Caco-2 (cell line): ENCODE measurements at regions not wholly inside any gene's neighbourhood (a gene's known extent, or its start where the extent isn't known, plus 50 kb on each side); places are given as distances from the start of the nearest gene placed in this dataset.

Experiments used
- BruUV-seq: library from RNA; stranded (reverse); fragments of 400-500 nt; replicated peaks from 2 replicates; lab custom pipeline; 2021; lab: Mats Ljungman, UMichigan
- CTCF ChIA-PET: fragments of 300-600 bp; sonication (Branson Sonifier 250); formaldehyde crosslinking; loops from one replicate; lab custom pipeline; 2022; ENCODE audit warnings: antibody characterized with exemption; lab: Charles Lee
- POLR2A ChIA-PET: fragments of 300-600 bp; sonication (Branson Sonifier 250); formaldehyde crosslinking; loops from one replicate; lab custom pipeline; 2022; ENCODE audit warnings: antibody characterized with exemption; lab: Charles Lee
- DNase-seq, 2 experiments: peaks; one replicate each; pipeline versions ENCODE4 v3.0.0 to v3.0.0-alpha.2; 2020 to 2022
- H3K27me3 ChIP-seq: replicated peaks from 2 replicates; pipeline ENCODE4 v1.6.0; 2011; ENCODE audit warnings: low read length; ENCODE audit not compliant: control insufficient read depth, insufficient read depth
- H3K36me3 ChIP-seq: 2 replicates; pipeline ENCODE4 v1.5.1; 2011; ENCODE audit warnings: low read length; ENCODE audit not compliant: control insufficient read depth, insufficient read depth
- H3K4me1 ChIP-seq: fragments of 250-450 bp; sonication (Bioruptor Pico); 2 replicates; pipeline ENCODE4 v1.5.1; 2020; ENCODE audit warnings: mild to moderate bottlenecking
- H3K4me3 ChIP-seq: 2 replicates; pipeline ENCODE4 v1.5.1; 2011; ENCODE audit warnings: low read depth, mild to moderate bottlenecking, control low read depth, low read length
- H3K9me3 ChIP-seq: fragments of 250-450 bp; sonication (Bioruptor Pico); 2 replicates; pipeline ENCODE4 v1.5.1; 2020; ENCODE audit warnings: mild to moderate bottlenecking, moderate library complexity
- H3K27ac Mint-ChIP-seq: one replicate; pipeline ENCODE4 v1.8.0; 2022; ENCODE audit warnings: mixed read lengths; ENCODE audit not compliant: unreplicated experiment
- H3K27me3 Mint-ChIP-seq: one replicate; pipeline ENCODE4 v1.8.0; 2022; ENCODE audit warnings: mixed read lengths; ENCODE audit not compliant: insufficient read depth, unreplicated experiment
- H3K36me3 Mint-ChIP-seq: one replicate; pipeline ENCODE4 v1.8.0; 2022; ENCODE audit warnings: mild to moderate bottlenecking, mixed read lengths; ENCODE audit not compliant: insufficient read depth, unreplicated experiment
- H3K4me1 Mint-ChIP-seq: one replicate; pipeline ENCODE4 v1.8.0; 2022; ENCODE audit warnings: low read depth, mixed read lengths; ENCODE audit not compliant: unreplicated experiment
- H3K4me3 Mint-ChIP-seq: one replicate; pipeline ENCODE4 v1.8.0; 2022; ENCODE audit warnings: mild to moderate bottlenecking, moderate library complexity, mixed read lengths; ENCODE audit not compliant: unreplicated experiment
- H3K9me3 Mint-ChIP-seq: one replicate; pipeline ENCODE4 v1.8.0; 2022; ENCODE audit warnings: mixed read lengths; ENCODE audit not compliant: unreplicated experiment
- CTCF ChIP-seq, 2 experiments: fragments of 200-600 bp in 1 of 2; IDR thresholded peaks; 1 replicate in 1 of 2; 2 replicates in 1 of 2; pipeline versions ENCODE4 v1.5.1 to v1.8.0; 2011 to 2022; ENCODE audit warnings: antibody characterized with exemption in 1 of 2, control low read depth in 1 of 2, inconsistent platforms in 1 of 2, low read depth in 1 of 2, low read length in 1 of 2, mild to moderate bottlenecking in 1 of 2, moderate library complexity in 1 of 2; ENCODE audit not compliant: insufficient read depth in 1 of 2, severe bottlenecking in 1 of 2, unreplicated experiment in 1 of 2
- intact Hi-C: fragments of 100-400 bp; cut with micrococcal nuclease; formaldehyde crosslinking; loops from one replicate; pipeline ENCODE4 v1.10.0; 2022; ENCODE audit not compliant: unreplicated experiment

GRCh38 chr4:136301749-136302495, 1230.4 kb downstream of the PCDH18 start:
- no peak overlapping the region for H3K27ac Mint-ChIP-seq

GRCh38 chr4:136283977-136284376, 1248.3 kb downstream of the PCDH18 start:
- Mint-ChIP-seq H3K27ac (no peak overlapping the region), H3K9me3 (no peaks in the 10 kb centered on the region), H3K27me3 (no peaks in the 10 kb centered on the region), H3K36me3 (no peaks in the 10 kb centered on the region), H3K4me1 (no peaks in the 10 kb centered on the region), H3K4me3 (no peak overlapping the region)
- no peaks in the 10 kb centered on the region for H3K27me3 ChIP-seq
- DNase-seq: no peak
- H3K9me3 ChIP-seq: no peaks in the 10 kb centered on the region
- H3K4me1 ChIP-seq: no peaks in the 10 kb centered on the region
- BruUV-seq: no TSS peak
- no peak overlapping the region for H3K4me3 ChIP-seq
- no peak for TF ChIP-seq CTCF (IDR thresholded peaks at IDR 0.05; ENCODE audit: insufficient read depth in 1 of 2, low read depth in 1 of 2, low read length in 1 of 2, severe bottlenecking in 1 of 2, unreplicated experiment in 1 of 2)
- ChIA-PET POLR2A (no interaction called here), CTCF (no interaction called here)
- no peaks in the 10 kb centered on the region for H3K36me3 ChIP-seq
- intact Hi-C loops: no loop called here

More at GRCh38 chr4:136301749-136302495, 1230.4 kb downstream of the PCDH18 start:
- Histone ChIP-seq H3K9me3 (no peaks in the 10 kb centered on the region), H3K27me3 (no peaks in the 10 kb centered on the region), H3K36me3 (no peaks in the 10 kb centered on the region), H3K4me3 (no peak overlapping the region), H3K4me1 (0 out of 2 replicates have a peak, but pooled peaks cover 5% of the 10 kb centered on the region)
- ChIA-PET CTCF (no interaction called here), POLR2A (interaction anchor here (0.6 kb wide), 1 partner anchor 107 kb away, joined by 3 read pairs; no protein-coding TSS in a partner anchor)
- TF ChIP-seq CTCF (IDR thresholded peaks at IDR 0.05; ENCODE audit: insufficient read depth in 1 of 2, low read depth in 1 of 2, low read length in 1 of 2, severe bottlenecking in 1 of 2, unreplicated experiment in 1 of 2): no peak
- DNase-seq: no peak
- H3K9me3 Mint-ChIP-seq: no peaks in the 10 kb centered on the region
- no peaks in the 10 kb centered on the region for H3K36me3 Mint-ChIP-seq
- H3K4me1 Mint-ChIP-seq: no peaks in the 10 kb centered on the region
- no peak overlapping the region for H3K4me3 Mint-ChIP-seq
- H3K27me3 Mint-ChIP-seq: no peaks in the 10 kb centered on the region
- BruUV-seq: no TSS peak
- intact Hi-C loops: no loop called here

- no peak for TF ChIP-seq CTCF (IDR thresholded peaks at IDR 0.05; ENCODE audit: insufficient read depth in 1 of 2, low read depth in 1 of 2, low read length in 1 of 2, severe bottlenecking in 1 of 2, unreplicated experiment in 1 of 2)
- no peak overlapping the region for H3K4me3 Mint-ChIP-seq
- H3K27me3 Mint-ChIP-seq: no peaks in the 10 kb centered on the region
- H3K4me1 Mint-ChIP-seq: no peaks in the 10 kb centered on the region
- intact Hi-C loops: no loop called here
- Histone ChIP-seq H3K4me3 (no peak overlapping the region), H3K36me3 (no peaks in the 10 kb centered on the region), H3K4me1 (no peaks in the 10 kb centered on the region), H3K9me3 (no peaks in the 10 kb centered on the region), H3K27me3 (no peaks in the 10 kb centered on the region)
- ChIA-PET CTCF (no interaction called here), POLR2A (no interaction called here)
- H3K9me3 Mint-ChIP-seq: no peaks in the 10 kb centered on the region
- H3K36me3 Mint-ChIP-seq: no peaks in the 10 kb centered on the region
- no TSS peak for BruUV-seq
- H3K27ac Mint-ChIP-seq: no peak overlapping the region
- DNase-seq: no peak
These were observed 1250.4 kb downstream of the PCDH18 start for GRCh38 chr4:136281889-136282288.
